H1 (cell line): ENCODE measurements at regions not wholly inside any gene's neighbourhood (a gene's known extent, or its start where the extent isn't known, plus 50 kb on each side); places are given as distances from the start of the nearest gene placed in this dataset.

Experiments used
- ASH2L ChIP-seq: fragments of 200-600, 300-600 bp; sonication (generic); IDR thresholded peaks from one replicate; pipeline ENCODE4 v1.7.1; 2017; ENCODE audit warnings: low read length
- CEBPB ChIP-seq: IDR thresholded peaks from 2 replicates; pipeline ENCODE4 v1.6.1; 2012; ENCODE audit warnings: low read depth, low read length
- EP300 ChIP-seq, 2 experiments: IDR thresholded peaks; 1 replicate in 1 of 2; 2 replicates in 1 of 2; pipeline ENCODE4 v1.6.1; 2011 to 2012; ENCODE audit warnings: low read depth in 2 of 2, low read length in 2 of 2, mild to moderate bottlenecking in 2 of 2, borderline replicate concordance in 1 of 2, inconsistent platforms in 1 of 2, moderate library complexity in 1 of 2

DNA sequence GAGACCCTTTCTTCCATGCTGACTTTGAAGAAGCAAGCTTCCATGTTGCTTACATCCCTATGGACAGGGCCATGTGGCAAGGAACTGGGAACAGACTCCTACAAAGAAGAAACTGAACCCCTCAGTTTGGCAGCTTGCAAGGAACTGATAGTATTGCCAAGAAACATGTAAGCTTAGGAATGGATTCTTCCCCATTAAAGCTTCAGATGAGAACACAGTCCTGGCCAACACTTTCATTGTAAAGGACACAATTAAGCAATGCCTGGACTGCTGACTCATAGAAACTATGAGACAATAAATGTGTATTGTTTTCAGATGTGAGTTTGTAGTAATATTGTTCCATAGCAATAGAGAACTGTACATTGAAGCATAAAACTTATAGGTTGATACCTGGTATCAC is 82.4 kb downstream of the AASDHPPT start:
- no peak for TF ChIP-seq EP300 (IDR thresholded peaks at IDR 0.05; ENCODE audit: borderline replicate concordance in 1 of 2, low read depth in 2 of 2, low read length in 2 of 2)
- TF ChIP-seq CEBPB: no peak
- no peak for TF ChIP-seq ASH2L
